ENCODE measurements at regions not wholly inside any gene's neighbourhood (a gene's known extent, or its start where the extent isn't known, plus 50 kb on each side); places are given as distances from the start of the nearest gene placed in this dataset.

DNA sequence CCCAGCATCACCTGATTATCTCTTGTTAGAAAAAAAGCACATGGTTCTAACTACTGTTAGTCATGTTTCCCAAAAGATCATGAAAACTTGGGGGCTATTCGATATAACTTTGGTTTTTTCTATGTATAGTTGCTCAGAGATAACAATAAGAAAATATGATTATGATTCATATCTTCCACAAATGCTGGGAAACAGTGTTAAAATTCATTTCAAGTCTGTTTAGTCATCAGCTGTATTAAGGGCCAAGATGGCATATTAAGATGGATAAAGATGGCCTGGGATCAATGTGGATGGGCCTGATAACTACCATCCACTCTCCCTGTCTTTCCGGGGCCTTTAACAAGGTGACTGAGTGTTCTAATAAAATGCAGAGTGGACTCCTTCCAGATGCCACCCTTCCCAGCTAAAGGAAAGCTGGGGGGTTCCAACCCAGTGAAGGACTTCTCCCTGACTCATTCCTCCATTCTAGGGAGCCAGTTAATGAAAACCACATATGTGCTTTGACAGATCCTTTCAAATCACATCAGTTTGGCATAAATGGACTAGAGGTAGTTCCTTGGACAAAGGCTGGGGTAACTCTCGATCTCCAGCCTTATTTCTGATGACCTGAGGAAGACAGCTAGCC is 221.6 kb downstream of the VAPA start:
- TF ChIP-seq, protein P1, sequence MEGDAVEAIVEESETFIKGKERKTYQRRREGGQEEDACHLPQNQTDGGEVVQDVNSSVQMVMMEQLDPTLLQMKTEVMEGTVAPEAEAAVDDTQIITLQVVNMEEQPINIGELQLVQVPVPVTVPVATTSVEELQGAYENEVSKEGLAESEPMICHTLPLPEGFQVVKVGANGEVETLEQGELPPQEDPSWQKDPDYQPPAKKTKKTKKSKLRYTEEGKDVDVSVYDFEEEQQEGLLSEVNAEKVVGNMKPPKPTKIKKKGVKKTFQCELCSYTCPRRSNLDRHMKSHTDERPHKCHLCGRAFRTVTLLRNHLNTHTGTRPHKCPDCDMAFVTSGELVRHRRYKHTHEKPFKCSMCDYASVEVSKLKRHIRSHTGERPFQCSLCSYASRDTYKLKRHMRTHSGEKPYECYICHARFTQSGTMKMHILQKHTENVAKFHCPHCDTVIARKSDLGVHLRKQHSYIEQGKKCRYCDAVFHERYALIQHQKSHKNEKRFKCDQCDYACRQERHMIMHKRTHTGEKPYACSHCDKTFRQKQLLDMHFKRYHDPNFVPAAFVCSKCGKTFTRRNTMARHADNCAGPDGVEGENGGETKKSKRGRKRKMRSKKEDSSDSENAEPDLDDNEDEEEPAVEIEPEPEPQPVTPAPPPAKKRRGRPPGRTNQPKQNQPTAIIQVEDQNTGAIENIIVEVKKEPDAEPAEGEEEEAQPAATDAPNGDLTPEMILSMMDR (conservative IDR thresholded peaks at IDR 0.05; ENCODE audit: low read depth), result no peak
- DNase-seq (ENCODE audit: low spot score), result no peak
- ChIA-PET CTCF (interaction anchor here (0.6 kb wide), 1 partner anchor 253 kb away, joined by 3 read pairs; no protein-coding TSS in a partner anchor), POLR2A (ENCODE audit: low non-redundant PET) (no interaction called here)
- no peak overlapping the region for H3K27ac ChIP-seq

DNA sequence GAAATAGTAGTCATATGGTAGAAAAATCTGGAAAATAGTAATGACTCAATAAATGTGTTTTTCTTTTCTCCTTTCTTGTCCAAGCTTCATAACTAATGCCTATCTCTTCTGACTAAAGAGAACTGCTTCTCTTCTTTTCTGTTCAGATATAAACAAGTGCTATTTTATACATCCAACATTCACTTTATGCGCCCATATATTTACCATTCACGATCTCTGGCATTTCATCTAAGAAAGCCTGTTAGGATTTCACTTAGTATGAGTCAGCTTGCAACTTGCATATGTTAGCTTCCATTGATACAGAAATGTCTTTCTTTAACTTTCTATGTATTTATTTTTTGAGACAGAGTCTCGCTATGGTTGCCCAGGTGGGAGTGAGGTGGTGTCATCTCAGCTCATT is 224.9 kb downstream of the VAPA start:
- no peak overlapping the region for H3K27ac ChIP-seq
- POLR2A ChIA-PET (ENCODE audit: low non-redundant PET), result no interaction called here
- TF ChIP-seq, protein P1 (conservative IDR thresholded peaks at IDR 0.05; ENCODE audit: low read depth), result no peak
- no peak for DNase-seq (ENCODE audit: low spot score)
- CTCF ChIA-PET, result no interaction called here

GRCh38 chr18:10139783-10140410 is 226.1 kb downstream of the VAPA start:
- peak; percentile 34 for DNase-seq (ENCODE audit: low spot score)
- TF ChIP-seq, protein P1 (conservative IDR thresholded peaks at IDR 0.05; ENCODE audit: low read depth), result no peak
- ChIA-PET POLR2A (ENCODE audit: low non-redundant PET) (no interaction called here), CTCF (interaction anchor here (0.6 to 0.8 kb wide), 3 partner anchors 48 to 168 kb away, joined by 3 to 4 read pairs (median 3); no protein-coding TSS in a partner anchor)
- H3K27ac ChIP-seq, result no peak overlapping the region

GRCh38 chr18:10140461-10141282 is 226.9 kb downstream of the VAPA start:
- CTCF ChIA-PET, result interaction anchor here (0.9 kb wide), 1 partner anchor 380 kb away, joined by 3 read pairs; no protein-coding TSS in a partner anchor
- DNase-seq (ENCODE audit: low spot score), result peak; percentile 38
- H3K27ac ChIP-seq, result no peak overlapping the region
- POLR2A ChIA-PET (ENCODE audit: low non-redundant PET), result no interaction called here
- TF ChIP-seq, protein P1 (conservative IDR thresholded peaks at IDR 0.05; ENCODE audit: low read depth), result no peak

- ChIA-PET POLR2A (ENCODE audit: low non-redundant PET) (no interaction called here), CTCF (no interaction called here)
- no peak overlapping the region for H3K27ac ChIP-seq
- no peak for DNase-seq (ENCODE audit: low spot score)
- TF ChIP-seq, protein P1 (conservative IDR thresholded peaks at IDR 0.05; ENCODE audit: low read depth), result no peak
Measured at GRCh38 chr18:10141559-10141958, 227.7 kb downstream of the VAPA start.

- CTCF ChIA-PET, result interaction anchor here (0.6 to 0.7 kb wide), 2 partner anchors 30 to 612 kb away, joined by 3 to 4 read pairs; no protein-coding TSS in a partner anchor
- DNase-seq (ENCODE audit: low spot score), result no peak
- POLR2A ChIA-PET (ENCODE audit: low non-redundant PET), result no interaction called here
- H3K27ac ChIP-seq, result no peak overlapping the region
- TF ChIP-seq, protein P1 (conservative IDR thresholded peaks at IDR 0.05; ENCODE audit: low read depth), result no peak
Measured at GRCh38 chr18:10142056-10142455, 228.2 kb downstream of the VAPA start.
